ENCODE measurements at regions not wholly inside any gene's neighbourhood (a gene's known extent, or its start where the extent isn't known, plus 50 kb on each side); places are given as distances from the start of the nearest gene placed in this dataset.

- WGBS (ENCODE audit: low lambda C conversion rate), result 3% methylated on average over 6 of the region's 8 CpGs
- DNase-seq, result no peak
- ChIA-PET POLR2A (interaction anchor here (1.1 kb wide), 1 partner anchor 282 kb away, joined by 3 read pairs; the partner anchor contains the start of gene POP4), CTCF (no interaction called here)
- H3K9me2 ChIP-seq, result no peaks in the 10 kb centered on the region
- no peaks in the 10 kb centered on the region for H3K36me3 ChIP-seq (replicated peaks in 1 of 2; ENCODE audit: control insufficient read depth in 1 of 2, insufficient read depth in 2 of 2, low read length in 1 of 2)
- H3K4me1 ChIP-seq (ENCODE audit: control insufficient read depth in 1 of 2, insufficient read depth in 2 of 2, low read depth in 1 of 2, low read length in 1 of 2), result no peaks in the 10 kb centered on the region
- H2AFZ ChIP-seq (ENCODE audit: low read depth), result no peak overlapping the region
- H3K4me2 ChIP-seq, result no peak overlapping the region
- no peaks in the 10 kb centered on the region for H3K79me2 ChIP-seq (ENCODE audit: insufficient read depth)
- H3K27ac ChIP-seq (ENCODE audit: low read depth in 2 of 2, low read length in 1 of 2), result no peak overlapping the region
- TF ChIP-seq ELF1 (IDR thresholded peaks at IDR 0.05) (no peak), USF1 (IDR thresholded peaks at IDR 0.05; ENCODE audit: borderline replicate concordance, low read depth) (no peak), NRF1 (IDR thresholded peaks at IDR 0.05; ENCODE audit: low read depth, low read length) (no peak), TCF12 (IDR thresholded peaks at IDR 0.05) (no peak), SIN3A (IDR thresholded peaks at IDR 0.05; ENCODE audit: borderline replicate concordance, low read depth, low read length) (no peak), NFIC (IDR thresholded peaks at IDR 0.05; ENCODE audit: borderline replicate concordance) (no peak), ZBTB33 (IDR thresholded peaks at IDR 0.05; ENCODE audit: borderline replicate concordance, low read depth) (no peak), TEAD4 (IDR thresholded peaks at IDR 0.05; ENCODE audit: borderline replicate concordance, insufficient read depth) (no peak), FOXJ3 (CRISPR knock-in tag; IDR thresholded peaks at IDR 0.05) (no peak), RFX5 (IDR thresholded peaks at IDR 0.05; ENCODE audit: low read length) (no peak), CTCF (IDR thresholded peaks at IDR 0.05) (no peak), YY1 (IDR thresholded peaks at IDR 0.05; ENCODE audit: low read depth) (no peak), TAF1 (IDR thresholded peaks at IDR 0.05; ENCODE audit: borderline replicate concordance, low read depth, low read length) (no peak), GABPA (IDR thresholded peaks at IDR 0.05; ENCODE audit: low read depth) (no peak), GATA2 (CRISPR knock-in tag; IDR thresholded peaks at IDR 0.05) (no peak), CHD2 (IDR thresholded peaks at IDR 0.05; ENCODE audit: low read length, partially characterized antibody) (no peak), JUND (IDR thresholded peaks at IDR 0.05) (no peak), MAX (IDR thresholded peaks at IDR 0.05; ENCODE audit: low read depth) (no peak), REST (IDR thresholded peaks at IDR 0.05; ENCODE audit: low read depth, low read length) (no peak), FOXM1 (IDR thresholded peaks at IDR 0.05; ENCODE audit: low read depth) (no peak)
- no peak overlapping the region for H3K9ac ChIP-seq
- H3K9me3 ChIP-seq, result no peaks in the 10 kb centered on the region
- no peaks in the 10 kb centered on the region for H3F3A ChIP-seq (replicated peaks; ENCODE audit: insufficient read depth)
- H3K27me3 ChIP-seq (ENCODE audit: insufficient read depth), result no peaks in the 10 kb centered on the region; the same call in 1 of the 2 replicates
- no peaks in the 10 kb centered on the region for H4K20me1 ChIP-seq (ENCODE audit: insufficient read depth)
- H3K4me3 ChIP-seq (ENCODE audit: low read depth in 2 of 2, low read length in 1 of 2), result no peak overlapping the region
Measured at GRCh38 chr19:29324291-29324680, 111.3 kb upstream of the UQCRFS1 start.

All from SK-N-SH (cell line).